ENCODE measurements at regions not wholly inside any gene's neighbourhood (a gene's known extent, or its start where the extent isn't known, plus 50 kb on each side); places are given as distances from the start of the nearest gene placed in this dataset.

DNA sequence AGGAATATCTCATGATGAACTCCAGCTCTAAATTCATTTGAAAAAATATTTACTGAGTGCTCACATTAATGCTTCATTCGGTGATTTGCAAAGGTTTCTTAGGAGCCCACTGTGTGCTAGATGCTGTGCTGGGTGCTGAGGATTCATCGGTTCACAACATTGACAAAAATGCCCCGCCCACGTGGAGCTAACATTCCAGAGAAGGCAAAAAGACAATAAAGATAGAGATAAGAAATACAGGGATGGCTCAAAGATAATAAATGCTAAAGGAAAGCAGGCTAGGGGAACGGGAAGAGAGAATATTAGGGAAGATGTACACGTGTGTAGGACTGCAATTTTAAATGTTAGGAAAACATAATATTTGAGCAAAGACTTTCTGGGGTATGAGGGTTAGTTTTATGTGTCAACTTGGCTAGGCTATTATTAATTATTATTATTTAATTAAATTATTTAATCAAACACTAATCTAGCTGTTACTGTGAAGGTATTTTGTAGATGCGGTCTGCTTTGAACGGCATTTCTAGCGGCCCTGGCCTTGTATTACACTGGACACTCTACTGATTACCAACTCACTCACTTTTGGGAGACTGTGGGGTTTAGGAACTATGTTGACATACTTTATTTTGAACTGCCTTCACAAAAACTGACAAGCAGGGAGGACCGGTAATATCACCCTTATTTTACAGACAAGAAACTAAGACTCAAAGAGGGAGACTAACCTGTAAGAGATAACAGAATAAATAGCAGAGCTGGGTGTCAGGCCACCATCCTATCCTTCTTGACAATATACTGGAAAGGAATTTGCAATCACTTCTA, 61.9 kb upstream of the IRF2 start (continued):
- TF ChIP-seq, protein P1, sequence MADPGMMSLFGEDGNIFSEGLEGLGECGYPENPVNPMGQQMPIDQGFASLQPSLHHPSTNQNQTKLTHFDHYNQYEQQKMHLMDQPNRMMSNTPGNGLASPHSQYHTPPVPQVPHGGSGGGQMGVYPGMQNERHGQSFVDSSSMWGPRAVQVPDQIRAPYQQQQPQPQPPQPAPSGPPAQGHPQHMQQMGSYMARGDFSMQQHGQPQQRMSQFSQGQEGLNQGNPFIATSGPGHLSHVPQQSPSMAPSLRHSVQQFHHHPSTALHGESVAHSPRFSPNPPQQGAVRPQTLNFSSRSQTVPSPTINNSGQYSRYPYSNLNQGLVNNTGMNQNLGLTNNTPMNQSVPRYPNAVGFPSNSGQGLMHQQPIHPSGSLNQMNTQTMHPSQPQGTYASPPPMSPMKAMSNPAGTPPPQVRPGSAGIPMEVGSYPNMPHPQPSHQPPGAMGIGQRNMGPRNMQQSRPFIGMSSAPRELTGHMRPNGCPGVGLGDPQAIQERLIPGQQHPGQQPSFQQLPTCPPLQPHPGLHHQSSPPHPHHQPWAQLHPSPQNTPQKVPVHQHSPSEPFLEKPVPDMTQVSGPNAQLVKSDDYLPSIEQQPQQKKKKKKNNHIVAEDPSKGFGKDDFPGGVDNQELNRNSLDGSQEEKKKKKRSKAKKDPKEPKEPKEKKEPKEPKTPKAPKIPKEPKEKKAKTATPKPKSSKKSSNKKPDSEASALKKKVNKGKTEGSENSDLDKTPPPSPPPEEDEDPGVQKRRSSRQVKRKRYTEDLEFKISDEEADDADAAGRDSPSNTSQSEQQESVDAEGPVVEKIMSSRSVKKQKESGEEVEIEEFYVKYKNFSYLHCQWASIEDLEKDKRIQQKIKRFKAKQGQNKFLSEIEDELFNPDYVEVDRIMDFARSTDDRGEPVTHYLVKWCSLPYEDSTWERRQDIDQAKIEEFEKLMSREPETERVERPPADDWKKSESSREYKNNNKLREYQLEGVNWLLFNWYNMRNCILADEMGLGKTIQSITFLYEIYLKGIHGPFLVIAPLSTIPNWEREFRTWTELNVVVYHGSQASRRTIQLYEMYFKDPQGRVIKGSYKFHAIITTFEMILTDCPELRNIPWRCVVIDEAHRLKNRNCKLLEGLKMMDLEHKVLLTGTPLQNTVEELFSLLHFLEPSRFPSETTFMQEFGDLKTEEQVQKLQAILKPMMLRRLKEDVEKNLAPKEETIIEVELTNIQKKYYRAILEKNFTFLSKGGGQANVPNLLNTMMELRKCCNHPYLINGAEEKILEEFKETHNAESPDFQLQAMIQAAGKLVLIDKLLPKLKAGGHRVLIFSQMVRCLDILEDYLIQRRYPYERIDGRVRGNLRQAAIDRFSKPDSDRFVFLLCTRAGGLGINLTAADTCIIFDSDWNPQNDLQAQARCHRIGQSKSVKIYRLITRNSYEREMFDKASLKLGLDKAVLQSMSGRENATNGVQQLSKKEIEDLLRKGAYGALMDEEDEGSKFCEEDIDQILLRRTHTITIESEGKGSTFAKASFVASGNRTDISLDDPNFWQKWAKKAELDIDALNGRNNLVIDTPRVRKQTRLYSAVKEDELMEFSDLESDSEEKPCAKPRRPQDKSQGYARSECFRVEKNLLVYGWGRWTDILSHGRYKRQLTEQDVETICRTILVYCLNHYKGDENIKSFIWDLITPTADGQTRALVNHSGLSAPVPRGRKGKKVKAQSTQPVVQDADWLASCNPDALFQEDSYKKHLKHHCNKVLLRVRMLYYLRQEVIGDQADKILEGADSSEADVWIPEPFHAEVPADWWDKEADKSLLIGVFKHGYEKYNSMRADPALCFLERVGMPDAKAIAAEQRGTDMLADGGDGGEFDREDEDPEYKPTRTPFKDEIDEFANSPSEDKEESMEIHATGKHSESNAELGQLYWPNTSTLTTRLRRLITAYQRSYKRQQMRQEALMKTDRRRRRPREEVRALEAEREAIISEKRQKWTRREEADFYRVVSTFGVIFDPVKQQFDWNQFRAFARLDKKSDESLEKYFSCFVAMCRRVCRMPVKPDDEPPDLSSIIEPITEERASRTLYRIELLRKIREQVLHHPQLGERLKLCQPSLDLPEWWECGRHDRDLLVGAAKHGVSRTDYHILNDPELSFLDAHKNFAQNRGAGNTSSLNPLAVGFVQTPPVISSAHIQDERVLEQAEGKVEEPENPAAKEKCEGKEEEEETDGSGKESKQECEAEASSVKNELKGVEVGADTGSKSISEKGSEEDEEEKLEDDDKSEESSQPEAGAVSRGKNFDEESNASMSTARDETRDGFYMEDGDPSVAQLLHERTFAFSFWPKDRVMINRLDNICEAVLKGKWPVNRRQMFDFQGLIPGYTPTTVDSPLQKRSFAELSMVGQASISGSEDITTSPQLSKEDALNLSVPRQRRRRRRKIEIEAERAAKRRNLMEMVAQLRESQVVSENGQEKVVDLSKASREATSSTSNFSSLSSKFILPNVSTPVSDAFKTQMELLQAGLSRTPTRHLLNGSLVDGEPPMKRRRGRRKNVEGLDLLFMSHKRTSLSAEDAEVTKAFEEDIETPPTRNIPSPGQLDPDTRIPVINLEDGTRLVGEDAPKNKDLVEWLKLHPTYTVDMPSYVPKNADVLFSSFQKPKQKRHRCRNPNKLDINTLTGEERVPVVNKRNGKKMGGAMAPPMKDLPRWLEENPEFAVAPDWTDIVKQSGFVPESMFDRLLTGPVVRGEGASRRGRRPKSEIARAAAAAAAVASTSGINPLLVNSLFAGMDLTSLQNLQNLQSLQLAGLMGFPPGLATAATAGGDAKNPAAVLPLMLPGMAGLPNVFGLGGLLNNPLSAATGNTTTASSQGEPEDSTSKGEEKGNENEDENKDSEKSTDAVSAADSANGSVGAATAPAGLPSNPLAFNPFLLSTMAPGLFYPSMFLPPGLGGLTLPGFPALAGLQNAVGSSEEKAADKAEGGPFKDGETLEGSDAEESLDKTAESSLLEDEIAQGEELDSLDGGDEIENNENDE (IDR thresholded peaks at IDR 0.05; ENCODE audit: insufficient replicate concordance, low read length) = no peak
- TF ChIP-seq TEAD4 (IDR thresholded peaks at IDR 0.05; ENCODE audit: low read depth, low read length) = no peak
- TF ChIP-seq YY1 (IDR thresholded peaks at IDR 0.05; ENCODE audit: low read depth, low read length) = no peak
- no peak for TF ChIP-seq EGR1 (IDR thresholded peaks at IDR 0.05; ENCODE audit: borderline replicate concordance, low read depth, low read length)
- no peak for TF ChIP-seq PHF8 (conservative IDR thresholded peaks at IDR 0.05; ENCODE audit: low read depth, low read length)
- TF ChIP-seq SP1 (IDR thresholded peaks at IDR 0.05; ENCODE audit: low read depth, low read length) = no peak
- TF ChIP-seq KDM1A (IDR thresholded peaks at IDR 0.05; ENCODE audit: borderline replicate concordance, low read length) = no peak
- TF ChIP-seq TAF7 (optimal IDR thresholded peaks at IDR 0.05; ENCODE audit: borderline replicate concordance, low read depth, low read length) = no peak
- TF ChIP-seq RNF2 (IDR thresholded peaks at IDR 0.05; ENCODE audit: borderline replicate concordance, low read depth, low read length, missing control alignments, poor library complexity, severe bottlenecking) = no peak
- TF ChIP-seq RXRA (IDR thresholded peaks at IDR 0.05; ENCODE audit: insufficient read depth, low read depth, low read length) = no peak
- no peak for TF ChIP-seq ASH2L (IDR thresholded peaks at IDR 0.05; ENCODE audit: low read length)
